Glomerular endothelial cell (primary cell): ENCODE measurements at regions not wholly inside any gene's neighbourhood (a gene's known extent, or its start where the extent isn't known, plus 50 kb on each side); places are given as distances from the start of the nearest gene placed in this dataset.
"Not testable (repeated sequence)": the region's sequence is repeated elsewhere in the genome, so short reads cannot be mapped to it uniquely, and the experiment has no call there.

ENCODE experiments used
- DNase-seq: peaks from one replicate; pipeline ENCODE4 v3.0.0-alpha.2; 2011; ENCODE audit warnings: low read depth, low spot score; ENCODE audit errors: extremely low read depth

- DNase-seq, result no peak
These were observed 375.7 kb upstream of the CCNH start for GRCh38 chr5:87788416-87788815.

- DNase-seq, result no peak
These were observed 375.0 kb upstream of the CCNH start for GRCh38 chr5:87787625-87788256.

- no peak for DNase-seq
These were observed 374.4 kb upstream of the CCNH start for GRCh38 chr5:87787086-87787485.

GRCh38 chr5:87786471-87786870 lies 373.7 kb upstream of the CCNH start:
- no peak for DNase-seq

GRCh38 chr5:87785554-87786335 lies 373.0 kb upstream of the CCNH start:
- DNase-seq, result no peak

- DNase-seq, result no peak
These were observed 372.3 kb upstream of the CCNH start for GRCh38 chr5:87784879-87785495.

- DNase-seq, result no peak
These were observed 371.6 kb upstream of the CCNH start for GRCh38 chr5:87784311-87784710.

- DNase-seq, result no peak
These were observed 370.2 kb upstream of the CCNH start for GRCh38 chr5:87782916-87783315.

GRCh38 chr5:87781976-87782375 lies 369.2 kb upstream of the CCNH start:
- DNase-seq, result no peak

- peak; percentile 68 for DNase-seq
These were observed 368.4 kb upstream of the CCNH start for GRCh38 chr5:87780831-87781760.

GRCh38 chr5:87778876-87779275 lies 366.1 kb upstream of the CCNH start:
- no peak for DNase-seq

GRCh38 chr5:87777877-87778276 lies 365.1 kb upstream of the CCNH start:
- DNase-seq, result no peak

- DNase-seq, result no peak
These were observed 364.1 kb upstream of the CCNH start for GRCh38 chr5:87776785-87777184.

- DNase-seq, result not testable (repeated sequence)
These were observed 363.6 kb upstream of the CCNH start for GRCh38 chr5:87776302-87776701.

GRCh38 chr5:87775228-87775627 lies 362.5 kb upstream of the CCNH start:
- DNase-seq, result no peak

GRCh38 chr5:87774804-87775203 lies 362.1 kb upstream of the CCNH start:
- DNase-seq, result no peak

GRCh38 chr5:87770601-87771121 lies 357.9 kb upstream of the CCNH start:
- DNase-seq, result no peak

GRCh38 chr5:87770016-87770570 lies 357.4 kb upstream of the CCNH start:
- DNase-seq, result no peak

GRCh38 chr5:87769157-87769556 lies 356.4 kb upstream of the CCNH start:
- no peak for DNase-seq

- no peak for DNase-seq
These were observed 355.5 kb upstream of the CCNH start for GRCh38 chr5:87768190-87768589.
